Kidney epithelial cell (primary cell): ENCODE measurements at regions not wholly inside any gene's neighbourhood (a gene's known extent, or its start where the extent isn't known, plus 50 kb on each side); places are given as distances from the start of the nearest gene placed in this dataset.

Experiments used
- DNase-seq: peaks from one replicate; pipeline ENCODE4 v3.0.0-alpha.2; 2010; ENCODE audit warnings: low read depth
- H3K27me3 ChIP-seq: 2 replicates; pipeline ENCODE4 v1.6.0; 2011; ENCODE audit warnings: low read length; ENCODE audit not compliant: control insufficient read depth, insufficient read depth
- H3K36me3 ChIP-seq: 2 replicates; pipeline ENCODE4 v1.5.1; 2011; ENCODE audit warnings: low read length; ENCODE audit not compliant: control insufficient read depth, insufficient read depth
- H3K4me3 ChIP-seq: 2 replicates; pipeline ENCODE4 v1.5.1; 2011; ENCODE audit warnings: low read depth, mild to moderate bottlenecking, control low read depth, low read length
- CTCF ChIP-seq: IDR thresholded peaks from 2 replicates; pipeline ENCODE4 v1.5.1; 2011; ENCODE audit warnings: mild to moderate bottlenecking, moderate library complexity, low read length, control low read depth, inconsistent platforms; ENCODE audit not compliant: insufficient read depth, poor library complexity, severe bottlenecking

- no peak for DNase-seq
- no peaks in the 10 kb centered on the region for H3K36me3 ChIP-seq
- H3K4me3 ChIP-seq, result no peak overlapping the region
- no peaks in the 10 kb centered on the region for H3K27me3 ChIP-seq
- no peak for TF ChIP-seq CTCF
Observed at GRCh38 chr3:31436830-31437229, 95.9 kb upstream of the STT3B start.

GRCh38 chr3:31438742-31439141 lies 94.0 kb upstream of the STT3B start:
- Histone ChIP-seq H3K36me3 (no peaks in the 10 kb centered on the region), H3K4me3 (no peak overlapping the region), H3K27me3 (no peaks in the 10 kb centered on the region)
- no peak for DNase-seq
- no peak for TF ChIP-seq CTCF

- no peaks in the 10 kb centered on the region for H3K36me3 ChIP-seq
- no peak for TF ChIP-seq CTCF
- H3K27me3 ChIP-seq, result no peaks in the 10 kb centered on the region
- no peak overlapping the region for H3K4me3 ChIP-seq
- no peak for DNase-seq
Observed at GRCh38 chr3:31439890-31440750, 92.6 kb upstream of the STT3B start.

- H3K4me3 ChIP-seq, result no peak overlapping the region
- no peaks in the 10 kb centered on the region for H3K27me3 ChIP-seq
- H3K36me3 ChIP-seq, result no peaks in the 10 kb centered on the region
- no peak for DNase-seq
- no peak for TF ChIP-seq CTCF
Observed at GRCh38 chr3:31440878-31441277, 91.8 kb upstream of the STT3B start.

GRCh38 chr3:31442755-31443154 lies 90.0 kb upstream of the STT3B start:
- TF ChIP-seq CTCF, result no peak
- no peaks in the 10 kb centered on the region for H3K36me3 ChIP-seq
- no peaks in the 10 kb centered on the region for H3K27me3 ChIP-seq
- no peak overlapping the region for H3K4me3 ChIP-seq
- DNase-seq, result no peak
